ENCODE measurements at regions not wholly inside any gene's neighbourhood (a gene's known extent, or its start where the extent isn't known, plus 50 kb on each side); places are given as distances from the start of the nearest gene placed in this dataset.

DNA sequence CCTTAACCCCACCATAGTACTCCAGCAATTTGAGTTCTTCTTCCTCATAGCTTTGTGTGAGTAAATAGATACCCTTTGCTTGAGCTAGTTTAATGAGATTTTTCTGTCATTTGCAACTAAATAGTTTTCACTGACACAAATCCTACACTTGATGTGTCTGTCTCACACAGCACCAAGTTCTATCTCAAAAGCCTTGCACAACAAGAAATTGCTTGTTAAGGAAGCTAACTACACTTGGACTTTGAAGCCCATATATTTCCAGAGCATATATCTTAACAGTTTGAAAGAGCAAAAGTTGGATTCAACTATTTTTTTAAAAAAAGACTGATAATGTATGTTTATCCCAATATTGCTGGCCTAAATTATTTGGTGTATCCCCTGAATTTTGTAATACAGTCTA is 459.2 kb downstream of the ACTL7B start:
- no peaks in the 10 kb centered on the region for H3K79me2 ChIP-seq (ENCODE audit: control insufficient read depth, insufficient read depth, low read length)
- no peak overlapping the region for H2AFZ ChIP-seq (ENCODE audit: low read depth, low read length)
- TF ChIP-seq FOS (IDR thresholded peaks at IDR 0.05; ENCODE audit: borderline replicate concordance, insufficient read depth, low read length) = no peak
- TF ChIP-seq, protein P1, sequence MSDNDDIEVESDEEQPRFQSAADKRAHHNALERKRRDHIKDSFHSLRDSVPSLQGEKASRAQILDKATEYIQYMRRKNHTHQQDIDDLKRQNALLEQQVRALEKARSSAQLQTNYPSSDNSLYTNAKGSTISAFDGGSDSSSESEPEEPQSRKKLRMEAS (IDR thresholded peaks at IDR 0.05; ENCODE audit: insufficient read depth, insufficient read length) = no peak
- TF ChIP-seq POLR2A (IDR thresholded peaks at IDR 0.05; ENCODE audit: low read depth, low read length) = no peak
- no peak for TF ChIP-seq EZH2 (IDR thresholded peaks at IDR 0.05; ENCODE audit: borderline replicate concordance, low read depth, low read length, severe bottlenecking)
- no peak for TF ChIP-seq POLR2AphosphoS5 (IDR thresholded peaks at IDR 0.05; ENCODE audit: insufficient read depth, low read depth, low read length)
- no peak for TF ChIP-seq JUN (IDR thresholded peaks at IDR 0.05; ENCODE audit: borderline replicate concordance, insufficient read depth, insufficient read length, low read depth)
- TF ChIP-seq MYC (IDR thresholded peaks at IDR 0.05; ENCODE audit: low read depth, low read length) = no peak
- TF ChIP-seq GATA2 (IDR thresholded peaks at IDR 0.05; ENCODE audit: insufficient read depth, insufficient read length, low read depth, low read length) = no peak
- TF ChIP-seq, protein P2, sequence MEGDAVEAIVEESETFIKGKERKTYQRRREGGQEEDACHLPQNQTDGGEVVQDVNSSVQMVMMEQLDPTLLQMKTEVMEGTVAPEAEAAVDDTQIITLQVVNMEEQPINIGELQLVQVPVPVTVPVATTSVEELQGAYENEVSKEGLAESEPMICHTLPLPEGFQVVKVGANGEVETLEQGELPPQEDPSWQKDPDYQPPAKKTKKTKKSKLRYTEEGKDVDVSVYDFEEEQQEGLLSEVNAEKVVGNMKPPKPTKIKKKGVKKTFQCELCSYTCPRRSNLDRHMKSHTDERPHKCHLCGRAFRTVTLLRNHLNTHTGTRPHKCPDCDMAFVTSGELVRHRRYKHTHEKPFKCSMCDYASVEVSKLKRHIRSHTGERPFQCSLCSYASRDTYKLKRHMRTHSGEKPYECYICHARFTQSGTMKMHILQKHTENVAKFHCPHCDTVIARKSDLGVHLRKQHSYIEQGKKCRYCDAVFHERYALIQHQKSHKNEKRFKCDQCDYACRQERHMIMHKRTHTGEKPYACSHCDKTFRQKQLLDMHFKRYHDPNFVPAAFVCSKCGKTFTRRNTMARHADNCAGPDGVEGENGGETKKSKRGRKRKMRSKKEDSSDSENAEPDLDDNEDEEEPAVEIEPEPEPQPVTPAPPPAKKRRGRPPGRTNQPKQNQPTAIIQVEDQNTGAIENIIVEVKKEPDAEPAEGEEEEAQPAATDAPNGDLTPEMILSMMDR (IDR thresholded peaks at IDR 0.05; ENCODE audit: extremely low read depth in 1 of 2, insufficient read depth in 1 of 2, low read depth in 1 of 2, low read length in 2 of 2) = no peak
- no peaks in the 10 kb centered on the region for H4K20me1 ChIP-seq (replicated peaks; ENCODE audit: control insufficient read depth, extremely low read depth, insufficient read depth, low read length)
- BruUV-seq (replicated peaks) = no TSS peak
- H3K4me2 ChIP-seq (ENCODE audit: insufficient read depth, low read length) = no peak overlapping the region
- no peaks in the 10 kb centered on the region for H3K9me3 ChIP-seq (replicated peaks; ENCODE audit: control insufficient read depth, insufficient read depth, low read length)
- H3K27me3 ChIP-seq (ENCODE audit: control insufficient read depth in 2 of 2, insufficient read depth in 2 of 2, low read length in 2 of 2) = no peaks in the 10 kb centered on the region
- no peak overlapping the region for H3K9ac ChIP-seq (replicated peaks; ENCODE audit: extremely low read depth, insufficient read depth, low read length)
- FAIRE-seq (no peak), DNase-seq (ENCODE audit: low read depth, low spot score) (no peak)
- H3K4me3 ChIP-seq (replicated peaks in 1 of 3; ENCODE audit: insufficient read depth in 1 of 3, low read depth in 1 of 3, low read length in 3 of 3) = no peak overlapping the region
- H3K9me1 ChIP-seq (replicated peaks; ENCODE audit: control insufficient read depth, extremely low read depth, insufficient read depth, low read length) = no peaks in the 10 kb centered on the region
- no peak overlapping the region for H3K27ac ChIP-seq (ENCODE audit: insufficient read depth, low read depth, low read length)
- no peaks in the 10 kb centered on the region for H3K36me3 ChIP-seq (ENCODE audit: control insufficient read depth in 2 of 2, extremely low read depth in 1 of 2, insufficient read depth in 2 of 2, low read length in 2 of 2)
- intact Hi-C loops (cut with micrococcal nuclease) (no loop called here), dilution Hi-C loops (cut with MboI; ENCODE audit: extremely low pct_ligation_motif_present, low sequenced_read_pairs) (no loop called here)
- POLR2A ChIA-PET = no interaction called here
- no peaks in the 10 kb centered on the region for H3K4me1 ChIP-seq (ENCODE audit: control insufficient read depth, extremely low read depth, insufficient read depth, low read length)
- CTCF ChIA-PET = no interaction called here

Data from endothelial cell of umbilical vein (primary cell).